GM23338 (cell line): ENCODE measurements at regions not wholly inside any gene's neighbourhood (a gene's known extent, or its start where the extent isn't known, plus 50 kb on each side); places are given as distances from the start of the nearest gene placed in this dataset.

Experiments used
- ATAC-seq: fragments of 200-7000 bp; cut with Tn5 transposase; 3 replicates; pipeline ENCODE4 v1.9.1; 2020
- DNase-seq: peaks from one replicate; pipeline ENCODE4 v3.0.0-alpha.2; 2015; ENCODE audit warnings: low spot score
- H2AFZ ChIP-seq: fragments of 200-600 bp; sonication (generic); 2 replicates; pipeline ENCODE4 v1.8.0; 2016; ENCODE audit warnings: antibody characterized with exemption, mild to moderate bottlenecking, moderate library complexity
- H3F3A ChIP-seq: fragments of 200-600 bp; sonication (generic); replicated peaks from 2 replicates; pipeline ENCODE4 v1.8.0; 2017; ENCODE audit warnings: antibody characterized with exemption, mixed run types, low read depth
- H3K27ac ChIP-seq: fragments of 200-600 bp; sonication (generic); 2 replicates; pipeline ENCODE4 v1.6.1; 2016; ENCODE audit warnings: low read depth
- H3K27me3 ChIP-seq: fragments of 200-600 bp; sonication (generic); 2 replicates; pipeline ENCODE4 v1.8.0; 2016; ENCODE audit warnings: mild to moderate bottlenecking, mixed run types, moderate library complexity; ENCODE audit not compliant: insufficient read depth
- H3K36me3 ChIP-seq: fragments of 200-600 bp; sonication (generic); 2 replicates; pipeline ENCODE4 v1.8.0; 2016; ENCODE audit warnings: mild to moderate bottlenecking; ENCODE audit not compliant: insufficient read depth
- H3K4me1 ChIP-seq: fragments of 200-600 bp; sonication (generic); 2 replicates; pipeline ENCODE4 v1.8.0; 2016; ENCODE audit warnings: mild to moderate bottlenecking, moderate library complexity; ENCODE audit not compliant: insufficient read depth
- H3K4me2 ChIP-seq: fragments of 200-600 bp; sonication (generic); 2 replicates; pipeline ENCODE4 v1.7.1; 2017; ENCODE audit warnings: mixed run types
- H3K4me3 ChIP-seq: fragments of 200-600 bp; sonication (generic); 2 replicates; pipeline ENCODE4 v1.6.1; 2016; ENCODE audit warnings: mixed run types
- H3K79me2 ChIP-seq: fragments of 200-600 bp; sonication (generic); replicated peaks from 2 replicates; pipeline ENCODE4 v1.8.0; 2017; ENCODE audit warnings: mild to moderate bottlenecking; ENCODE audit not compliant: insufficient read depth
- H3K9me2 ChIP-seq: fragments of 200-600 bp; sonication (generic); 2 replicates; pipeline ENCODE4 v1.8.0; 2017; ENCODE audit not compliant: insufficient read depth
- H4K20me1 ChIP-seq: fragments of 200-600 bp; sonication (generic); replicated peaks from 2 replicates; pipeline ENCODE4 v1.8.0; 2017; ENCODE audit warnings: mild to moderate bottlenecking; ENCODE audit not compliant: insufficient read depth
- H3K27ac Mint-ChIP-seq: 2 replicates; pipeline ENCODE4 v1.8.0; 2020; ENCODE audit warnings: inconsistent platforms, mild to moderate bottlenecking, moderate library complexity, mixed read lengths
- H3K27me3 Mint-ChIP-seq: 3 replicates; pipeline ENCODE4 v1.8.0; 2022; ENCODE audit warnings: low read depth, mild to moderate bottlenecking, moderate library complexity, mixed read lengths, inconsistent platforms; ENCODE audit not compliant: insufficient read depth, poor library complexity
- H3K36me3 Mint-ChIP-seq: 3 replicates; pipeline ENCODE4 v1.8.0; 2021; ENCODE audit warnings: low read depth, mild to moderate bottlenecking, inconsistent platforms, moderate library complexity, mixed read lengths
- H3K4me1 Mint-ChIP-seq: 3 replicates; pipeline ENCODE4 v1.8.0; 2020; ENCODE audit warnings: mild to moderate bottlenecking, inconsistent platforms, mixed read lengths
- H3K4me3 Mint-ChIP-seq: 3 replicates; pipeline ENCODE4 v1.8.0; 2021; ENCODE audit warnings: moderate library complexity, mild to moderate bottlenecking, inconsistent platforms, mixed read lengths
- H3K9me3 Mint-ChIP-seq: 3 replicates; pipeline ENCODE4 v1.8.0; 2020; ENCODE audit warnings: moderate library complexity, mild to moderate bottlenecking, inconsistent platforms, mixed read lengths
- CREB1 ChIP-seq: fragments of 250-450 bp; sonication (Bioruptor Pico); IDR thresholded peaks from 2 replicates; pipeline ENCODE4 v1.5.0; 2020; ENCODE audit warnings: low read depth, mild to moderate bottlenecking, moderate library complexity
- CTCF ChIP-seq, 2 experiments: fragments of 200-600 bp in 1 of 2; sonication (generic) in 1 of 2; conservative IDR thresholded peaks; 2 replicates each; pipeline versions ENCODE4 v1.5.1 to v1.6.1; 2016 to 2017; ENCODE audit warnings: antibody characterized with exemption in 2 of 2, low read depth in 2 of 2, mild to moderate bottlenecking in 2 of 2, moderate library complexity in 1 of 2
- ETS1 ChIP-seq: IDR thresholded peaks from 2 replicates; pipeline ENCODE4 v1.6.1; 2016; ENCODE audit warnings: antibody characterized with exemption
- EZH2 ChIP-seq: fragments of 200-600 bp; sonication (generic); IDR thresholded peaks from one replicate; pipeline ENCODE4 v1.8.0; 2017; ENCODE audit warnings: antibody characterized with exemption, mild to moderate bottlenecking, low read depth; ENCODE audit not compliant: unreplicated experiment
- JUNB ChIP-seq: IDR thresholded peaks from one replicate; pipeline ENCODE4 v1.6.1; 2016; ENCODE audit warnings: antibody characterized with exemption; ENCODE audit not compliant: unreplicated experiment
- POLR2AphosphoS5 ChIP-seq: IDR thresholded peaks from 2 replicates; pipeline ENCODE4 v1.6.1; 2016; ENCODE audit warnings: antibody characterized with exemption, low read depth
- REST ChIP-seq: IDR thresholded peaks from one replicate; pipeline ENCODE4 v1.6.1; 2018; ENCODE audit warnings: antibody characterized with exemption; ENCODE audit not compliant: unreplicated experiment
- STAT1 ChIP-seq: IDR thresholded peaks from one replicate; pipeline ENCODE4 v1.6.1; 2016; ENCODE audit warnings: antibody characterized with exemption; ENCODE audit not compliant: unreplicated experiment
- ZNF331 ChIP-seq: fragments of 250-450 bp; sonication (Bioruptor Pico); IDR thresholded peaks from 2 replicates; pipeline ENCODE4 v1.5.0; 2020; ENCODE audit warnings: low read depth, mild to moderate bottlenecking, moderate library complexity

GRCh38 chr7:32258265-32258664 lies 188.1 kb upstream of the PDE1C start:
- H3K36me3 ChIP-seq, result no peaks in the 10 kb centered on the region
- H3K27ac ChIP-seq, result no peak overlapping the region
- DNase-seq (no peak), ATAC-seq (no peak)
- no peak overlapping the region for H3K27ac Mint-ChIP-seq
- H3K79me2 ChIP-seq, result no peaks in the 10 kb centered on the region
- peaks cover 18% of the 10 kb centered on the region for H3K4me1 Mint-ChIP-seq
- no peaks in the 10 kb centered on the region for H4K20me1 ChIP-seq
- H3K27me3 Mint-ChIP-seq, result peaks cover 3% of the 10 kb centered on the region
- H3K9me3 Mint-ChIP-seq, result no peaks in the 10 kb centered on the region
- no peak overlapping the region for H3K4me3 ChIP-seq
- no peaks in the 10 kb centered on the region for H3K4me1 ChIP-seq
- H3K27me3 ChIP-seq, result no peaks in the 10 kb centered on the region
- peaks cover 5% of the 10 kb centered on the region; the same call in 1 of the 2 replicates for H3K9me2 ChIP-seq
- H2AFZ ChIP-seq, result no peak overlapping the region
- TF ChIP-seq ETS1 (no peak), CTCF (conservative IDR thresholded peaks at IDR 0.05; ENCODE audit: low read depth in 2 of 2) (no peak), REST (no peak), STAT1 (no peak), CREB1 (CRISPR knock-in tag) (no peak), EZH2 (no peak), JUNB (no peak), POLR2AphosphoS5 (no peak)
- H3K4me3 Mint-ChIP-seq, result no peak overlapping the region
- no peak overlapping the region for H3K4me2 ChIP-seq
- no peaks in the 10 kb centered on the region for H3K36me3 Mint-ChIP-seq
- H3F3A ChIP-seq, result no peaks in the 10 kb centered on the region

- Histone ChIP-seq H3K4me1 (no peaks in the 10 kb centered on the region), H3F3A (no peaks in the 10 kb centered on the region), H3K9me2 (peaks cover 5% of the 10 kb centered on the region; the same call in 1 of the 2 replicates), H3K4me2 (no peak overlapping the region), H4K20me1 (no peaks in the 10 kb centered on the region), H2AFZ (no peak overlapping the region), H3K27me3 (no peaks in the 10 kb centered on the region), H3K36me3 (no peaks in the 10 kb centered on the region), H3K79me2 (no peaks in the 10 kb centered on the region), H3K4me3 (no peak overlapping the region), H3K27ac (no peak overlapping the region)
- TF ChIP-seq CTCF (conservative IDR thresholded peaks at IDR 0.05; ENCODE audit: low read depth in 2 of 2) (peak in 1 of 2 experiments; percentile 38; a peak in 2 of 4 replicates), ZNF331 (no peak)
- Mint-ChIP-seq H3K9me3 (no peaks in the 10 kb centered on the region), H3K36me3 (no peaks in the 10 kb centered on the region), H3K27me3 (peaks cover 3% of the 10 kb centered on the region), H3K4me1 (peaks cover 18% of the 10 kb centered on the region), H3K4me3 (no peak overlapping the region), H3K27ac (no peak overlapping the region)
- no peak for DNase-seq
- ATAC-seq, result peak; percentile 45; the same call in 2 of the 3 replicates
Observed at GRCh38 chr7:32257621-32258020, 187.4 kb upstream of the PDE1C start.
